Thoracic aorta (tissue), 2 donors: ENCODE measurements at regions not wholly inside any gene's neighbourhood (a gene's known extent, or its start where the extent isn't known, plus 50 kb on each side); places are given as distances from the start of the nearest gene placed in this dataset.

Source experiments
- ATAC-seq: fragments of 150-250 bp; one replicate; pipeline ENCODE4 v1.8.0; 2017; ENCODE audit warnings: low read depth; ENCODE audit not compliant: insufficient number of reproducible peaks, low FRiP score
- DNase-seq: peaks from one replicate; pipeline ENCODE4 v3.0.0-alpha.2; 2020; ENCODE audit warnings: low spot score
- H3K27ac ChIP-seq, 2 donors: fragments of 200-600 bp; sonication (generic); 1 replicate in 1 of 2; 2 replicates in 1 of 2; pipeline ENCODE4 v1.5.1; 2016; ENCODE audit warnings: mild to moderate bottlenecking in 2 of 2, moderate library complexity in 2 of 2
- H3K27me3 ChIP-seq: fragments of 200-600 bp; sonication (generic); replicated peaks from 2 replicates; pipeline ENCODE4 v1.6.0; 2016; ENCODE audit warnings: mild to moderate bottlenecking; ENCODE audit not compliant: insufficient read depth
- H3K36me3 ChIP-seq: fragments of 200-600 bp; sonication (generic); one replicate; pipeline ENCODE4 v1.5.1; 2016
- H3K4me1 ChIP-seq, 2 donors: fragments of 200-600 bp; sonication (generic); 1 replicate in 1 of 2; 2 replicates in 1 of 2; pipeline versions ENCODE4 v1.5.1 to v1.6.0; 2016; ENCODE audit warnings: low read depth in 2 of 2, mild to moderate bottlenecking in 1 of 2; ENCODE audit not compliant: control insufficient read depth in 1 of 2
- H3K4me3 ChIP-seq: fragments of 200-600 bp; sonication (generic); 2 replicates; pipeline ENCODE4 v1.5.1; 2016; ENCODE audit warnings: mild to moderate bottlenecking
- H3K9me3 ChIP-seq: fragments of 200-600 bp; sonication (generic); 2 replicates; pipeline ENCODE4 v1.5.1; 2016
- CTCF ChIP-seq: fragments of 200-600 bp; sonication (generic); IDR thresholded peaks from one replicate; pipeline ENCODE4 v1.5.1; 2019; ENCODE audit warnings: antibody characterized with exemption

DNA sequence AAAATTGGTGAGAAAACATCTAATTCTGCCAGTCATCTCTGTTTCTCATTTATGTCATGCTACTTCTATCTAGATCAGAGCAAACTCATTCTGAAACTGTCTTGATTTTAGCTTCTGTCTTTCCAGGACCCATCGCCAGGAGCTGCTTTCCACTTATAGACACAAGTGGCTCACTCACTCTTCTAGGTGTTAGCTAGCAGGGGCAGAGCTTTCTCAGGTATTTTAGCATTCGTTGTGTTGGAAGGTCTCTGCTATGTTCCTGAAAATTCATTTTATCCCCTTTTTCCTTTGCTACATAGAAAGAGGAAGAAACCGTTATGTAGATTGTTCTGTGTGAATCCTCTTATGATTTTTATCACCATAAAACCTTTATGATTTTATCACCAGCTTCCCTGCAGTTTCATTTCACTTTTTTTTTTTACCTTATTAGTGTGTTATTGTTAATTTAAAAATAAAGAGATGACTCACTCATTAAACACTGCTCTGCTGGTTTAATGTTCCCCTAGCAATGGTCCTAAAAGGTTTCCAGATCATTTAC lies 246.6 kb upstream of the AADAT start:
- Histone ChIP-seq H3K4me1 (no peaks in the 10 kb centered on the region), H3K27me3 (no peaks in the 10 kb centered on the region), H3K36me3 (no peaks in the 10 kb centered on the region), H3K9me3 (no peaks in the 10 kb centered on the region), H3K4me3 (no peak overlapping the region), H3K27ac (no peak overlapping the region)
- TF ChIP-seq CTCF, result no peak
- DNase-seq (no peak), ATAC-seq (no peak)

DNA sequence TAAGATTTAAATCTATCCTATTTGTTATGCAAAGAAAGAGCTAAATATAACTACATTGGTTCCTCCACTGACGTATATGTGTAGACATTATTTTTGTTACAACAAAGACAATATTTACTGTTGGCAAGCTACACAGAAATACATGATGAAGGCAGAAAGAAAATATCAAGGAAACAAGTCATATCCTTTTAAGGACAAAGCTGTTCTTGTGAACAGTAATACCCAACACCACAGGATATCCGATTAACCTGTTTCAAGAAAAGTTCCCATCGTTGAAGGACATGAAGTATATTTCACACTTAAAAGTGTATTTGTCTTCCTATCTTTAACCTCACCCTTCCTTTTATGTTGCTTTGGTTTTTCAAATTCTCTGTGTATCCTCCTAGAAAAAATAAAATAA lies 235.8 kb upstream of the AADAT start:
- H3K27ac ChIP-seq, result no peak overlapping the region
- DNase-seq (no peak), ATAC-seq (no peak)
- TF ChIP-seq CTCF, result no peak
- no peaks in the 10 kb centered on the region for H3K36me3 ChIP-seq
- H3K4me3 ChIP-seq, result no peak overlapping the region
- H3K27me3 ChIP-seq, result no peaks in the 10 kb centered on the region
- no peaks in the 10 kb centered on the region for H3K9me3 ChIP-seq
- no peaks in the 10 kb centered on the region for H3K4me1 ChIP-seq

DNA sequence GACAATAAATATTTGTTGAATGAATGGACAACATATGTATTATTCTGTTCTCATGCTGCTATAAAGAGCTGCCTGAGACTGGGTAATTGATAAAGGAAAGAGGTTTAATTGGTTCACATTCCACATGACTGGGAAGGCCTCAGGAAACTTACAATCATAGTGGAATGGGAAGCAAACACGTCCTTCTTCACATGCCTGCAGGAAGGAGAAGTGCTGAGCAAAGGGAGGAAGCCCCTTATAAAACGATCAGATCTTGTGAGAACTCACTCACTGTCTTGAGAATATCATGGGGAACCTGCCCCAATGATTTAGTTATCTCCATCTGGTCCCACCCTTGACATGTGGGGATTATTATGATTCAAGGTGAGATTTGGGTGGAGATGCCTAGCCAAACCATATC lies 233.9 kb upstream of the AADAT start:
- TF ChIP-seq CTCF, result no peak
- DNase-seq (no peak), ATAC-seq (no peak)
- H3K36me3 ChIP-seq, result no peaks in the 10 kb centered on the region
- no peak overlapping the region for H3K4me3 ChIP-seq
- H3K27ac ChIP-seq, result no peak overlapping the region
- no peaks in the 10 kb centered on the region for H3K27me3 ChIP-seq
- H3K4me1 ChIP-seq, result no peaks in the 10 kb centered on the region
- no peaks in the 10 kb centered on the region for H3K9me3 ChIP-seq

GRCh38 chr4:170307182-170307581 lies 217.4 kb upstream of the AADAT start:
- DNase-seq (no peak), ATAC-seq (no peak)
- Histone ChIP-seq H3K36me3 (no peaks in the 10 kb centered on the region), H3K27me3 (no peaks in the 10 kb centered on the region), H3K27ac (no peak overlapping the region), H3K4me1 (no peaks in the 10 kb centered on the region), H3K9me3 (no peaks in the 10 kb centered on the region), H3K4me3 (no peak overlapping the region)
- no peak for TF ChIP-seq CTCF

- TF ChIP-seq CTCF, result no peak
- H3K4me3 ChIP-seq, result no peak overlapping the region
- no peaks in the 10 kb centered on the region for H3K36me3 ChIP-seq
- ATAC-seq, result no peak
- no peaks in the 10 kb centered on the region for H3K4me1 ChIP-seq
- H3K9me3 ChIP-seq, result no peaks in the 10 kb centered on the region
- H3K27me3 ChIP-seq, result no peaks in the 10 kb centered on the region
- DNase-seq, result no peak
- no peak overlapping the region for H3K27ac ChIP-seq
Measured at GRCh38 chr4:170306208-170306607, 216.5 kb upstream of the AADAT start.
